GM23338 (cell line): ENCODE measurements at regions not wholly inside any gene's neighbourhood (a gene's known extent, or its start where the extent isn't known, plus 50 kb on each side); places are given as distances from the start of the nearest gene placed in this dataset.

Experiments
- CREB1 ChIP-seq: fragments of 250-450 bp; sonication (Bioruptor Pico); IDR thresholded peaks from 2 replicates; pipeline ENCODE4 v1.5.0; 2020; ENCODE audit warnings: low read depth, mild to moderate bottlenecking, moderate library complexity
- CTCF ChIP-seq, 2 experiments: fragments of 200-600 bp in 1 of 2; sonication (generic) in 1 of 2; conservative IDR thresholded peaks; 2 replicates each; pipeline versions ENCODE4 v1.5.1 to v1.6.1; 2016 to 2017; ENCODE audit warnings: antibody characterized with exemption in 2 of 2, low read depth in 2 of 2, mild to moderate bottlenecking in 2 of 2, moderate library complexity in 1 of 2
- ETS1 ChIP-seq: IDR thresholded peaks from 2 replicates; pipeline ENCODE4 v1.6.1; 2016; ENCODE audit warnings: antibody characterized with exemption
- EZH2 ChIP-seq: fragments of 200-600 bp; sonication (generic); IDR thresholded peaks from one replicate; pipeline ENCODE4 v1.8.0; 2017; ENCODE audit warnings: antibody characterized with exemption, mild to moderate bottlenecking, low read depth; ENCODE audit not compliant: unreplicated experiment
- EZH2phosphoT487 ChIP-seq: fragments of 200-600 bp; sonication (generic); IDR thresholded peaks from one replicate; pipeline ENCODE4 v1.8.1; 2018; ENCODE audit warnings: antibody characterized with exemption; ENCODE audit not compliant: unreplicated experiment
- JUNB ChIP-seq: IDR thresholded peaks from one replicate; pipeline ENCODE4 v1.6.1; 2016; ENCODE audit warnings: antibody characterized with exemption; ENCODE audit not compliant: unreplicated experiment
- NANOG ChIP-seq: IDR thresholded peaks from 2 replicates; pipeline ENCODE4 v1.6.1; 2016; ENCODE audit warnings: antibody characterized with exemption, borderline replicate concordance
- POLR2AphosphoS5 ChIP-seq: IDR thresholded peaks from 2 replicates; pipeline ENCODE4 v1.6.1; 2016; ENCODE audit warnings: antibody characterized with exemption, low read depth
- REST ChIP-seq: IDR thresholded peaks from one replicate; pipeline ENCODE4 v1.6.1; 2018; ENCODE audit warnings: antibody characterized with exemption; ENCODE audit not compliant: unreplicated experiment
- STAT1 ChIP-seq: IDR thresholded peaks from one replicate; pipeline ENCODE4 v1.6.1; 2016; ENCODE audit warnings: antibody characterized with exemption; ENCODE audit not compliant: unreplicated experiment
- ZNF114 ChIP-seq: fragments of 250-450 bp; sonication (Bioruptor Pico); IDR thresholded peaks from 2 replicates; pipeline ENCODE4 v1.5.0; 2020; ENCODE audit warnings: mild to moderate bottlenecking, moderate library complexity

- TF ChIP-seq EZH2, result no peak
- TF ChIP-seq ETS1, result no peak
- no peak for TF ChIP-seq ZNF114 (CRISPR knock-in tag)
- TF ChIP-seq CTCF (conservative IDR thresholded peaks at IDR 0.05; ENCODE audit: low read depth in 2 of 2), result no peak
- no peak for TF ChIP-seq POLR2AphosphoS5
- TF ChIP-seq REST, result no peak
- TF ChIP-seq EZH2phosphoT487, result no peak
- no peak for TF ChIP-seq CREB1 (CRISPR knock-in tag)
- no peak for TF ChIP-seq NANOG
- TF ChIP-seq JUNB, result no peak
- TF ChIP-seq STAT1, result no peak
Measured at GRCh38 chr18:67650686-67651385, 134.3 kb upstream of the DSEL start.
